ENCODE measurements at regions not wholly inside any gene's neighbourhood (a gene's known extent, or its start where the extent isn't known, plus 50 kb on each side); places are given as distances from the start of the nearest gene placed in this dataset.

- no peaks in the 10 kb centered on the region for H3K36me3 ChIP-seq (replicated peaks; ENCODE audit: low read depth, low read length)
- no peak overlapping the region for H2AFZ ChIP-seq (ENCODE audit: low read depth, low read length)
- no peaks in the 10 kb centered on the region for H4K20me1 ChIP-seq (ENCODE audit: insufficient read depth, low read length)
- no peaks in the 10 kb centered on the region for H3K9me3 ChIP-seq (ENCODE audit: insufficient read depth, low read length)
- no peaks in the 10 kb centered on the region for H3K79me2 ChIP-seq (ENCODE audit: low read length)
- no peaks in the 10 kb centered on the region for H3K27me3 ChIP-seq (ENCODE audit: low read depth, low read length)
- no peak overlapping the region for H3K27ac ChIP-seq (ENCODE audit: low read length)
- no peak overlapping the region for H3K9ac ChIP-seq (ENCODE audit: low read length)
- no peak overlapping the region for H3K4me2 ChIP-seq (ENCODE audit: low read length)
- H3K4me1 ChIP-seq (ENCODE audit: low read length): no peaks in the 10 kb centered on the region
- no peak overlapping the region for H3K4me3 ChIP-seq (ENCODE audit: low read length)
- no peak for TF ChIP-seq CTCF (IDR thresholded peaks at IDR 0.05; ENCODE audit: low read depth, low read length)
- no peak for TF ChIP-seq EZH2phosphoT487 (IDR thresholded peaks at IDR 0.05; ENCODE audit: low read depth)
Observed at GRCh38 chr19:32129141-32129540, 216.3 kb upstream of the ZNF507 start.

GRCh38 chr19:32130332-32130731 is 215.1 kb upstream of the ZNF507 start:
- Histone ChIP-seq H3K27ac (ENCODE audit: low read length) (no peak overlapping the region), H3K4me2 (ENCODE audit: low read length) (no peak overlapping the region), H3K79me2 (ENCODE audit: low read length) (no peaks in the 10 kb centered on the region), H3K4me3 (ENCODE audit: low read length) (no peak overlapping the region), H3K27me3 (ENCODE audit: low read depth, low read length) (no peaks in the 10 kb centered on the region), H3K36me3 (replicated peaks; ENCODE audit: low read depth, low read length) (no peaks in the 10 kb centered on the region), H2AFZ (ENCODE audit: low read depth, low read length) (no peak overlapping the region), H3K4me1 (ENCODE audit: low read length) (no peaks in the 10 kb centered on the region), H3K9me3 (ENCODE audit: insufficient read depth, low read length) (no peaks in the 10 kb centered on the region), H4K20me1 (ENCODE audit: insufficient read depth, low read length) (no peaks in the 10 kb centered on the region), H3K9ac (ENCODE audit: low read length) (no peak overlapping the region)
- no peak for TF ChIP-seq EZH2phosphoT487 (IDR thresholded peaks at IDR 0.05; ENCODE audit: low read depth)
- no peak for TF ChIP-seq CTCF (IDR thresholded peaks at IDR 0.05; ENCODE audit: low read depth, low read length)

GRCh38 chr19:32131005-32131404 is 214.4 kb upstream of the ZNF507 start:
- Histone ChIP-seq H3K4me3 (ENCODE audit: low read length) (no peak overlapping the region), H3K27ac (ENCODE audit: low read length) (no peak overlapping the region), H3K9me3 (ENCODE audit: insufficient read depth, low read length) (no peaks in the 10 kb centered on the region), H3K4me2 (ENCODE audit: low read length) (no peak overlapping the region), H3K79me2 (ENCODE audit: low read length) (no peaks in the 10 kb centered on the region), H2AFZ (ENCODE audit: low read depth, low read length) (no peak overlapping the region), H4K20me1 (ENCODE audit: insufficient read depth, low read length) (no peaks in the 10 kb centered on the region), H3K9ac (ENCODE audit: low read length) (no peak overlapping the region), H3K36me3 (replicated peaks; ENCODE audit: low read depth, low read length) (no peaks in the 10 kb centered on the region), H3K27me3 (ENCODE audit: low read depth, low read length) (no peaks in the 10 kb centered on the region), H3K4me1 (ENCODE audit: low read length) (no peaks in the 10 kb centered on the region)
- TF ChIP-seq EZH2phosphoT487 (IDR thresholded peaks at IDR 0.05; ENCODE audit: low read depth) (no peak), CTCF (IDR thresholded peaks at IDR 0.05; ENCODE audit: low read depth, low read length) (no peak)

GRCh38 chr19:32138416-32138815 is 207.0 kb upstream of the ZNF507 start:
- H3K4me1 ChIP-seq (ENCODE audit: low read length): no peaks in the 10 kb centered on the region
- no peaks in the 10 kb centered on the region for H3K36me3 ChIP-seq (replicated peaks; ENCODE audit: low read depth, low read length)
- no peak overlapping the region for H3K27ac ChIP-seq (ENCODE audit: low read length)
- H3K27me3 ChIP-seq (ENCODE audit: low read depth, low read length): no peaks in the 10 kb centered on the region
- no peak overlapping the region for H3K9ac ChIP-seq (ENCODE audit: low read length)
- H3K4me2 ChIP-seq (ENCODE audit: low read length): no peak overlapping the region
- no peaks in the 10 kb centered on the region for H3K79me2 ChIP-seq (ENCODE audit: low read length)
- H4K20me1 ChIP-seq (ENCODE audit: insufficient read depth, low read length): no peaks in the 10 kb centered on the region
- H3K9me3 ChIP-seq (ENCODE audit: insufficient read depth, low read length): no peaks in the 10 kb centered on the region
- no peak for TF ChIP-seq EZH2phosphoT487 (IDR thresholded peaks at IDR 0.05; ENCODE audit: low read depth)
- no peak for TF ChIP-seq CTCF (IDR thresholded peaks at IDR 0.05; ENCODE audit: low read depth, low read length)
- no peak overlapping the region for H3K4me3 ChIP-seq (ENCODE audit: low read length)
- no peak overlapping the region for H2AFZ ChIP-seq (ENCODE audit: low read depth, low read length)

Measured in OCI-LY3 (cell line).